ENCODE measurements at regions not wholly inside any gene's neighbourhood (a gene's known extent, or its start where the extent isn't known, plus 50 kb on each side); places are given as distances from the start of the nearest gene placed in this dataset.
"Not testable (repeated sequence)": the region's sequence is repeated elsewhere in the genome, so short reads cannot be mapped to it uniquely, and the experiment has no call there.

DNA sequence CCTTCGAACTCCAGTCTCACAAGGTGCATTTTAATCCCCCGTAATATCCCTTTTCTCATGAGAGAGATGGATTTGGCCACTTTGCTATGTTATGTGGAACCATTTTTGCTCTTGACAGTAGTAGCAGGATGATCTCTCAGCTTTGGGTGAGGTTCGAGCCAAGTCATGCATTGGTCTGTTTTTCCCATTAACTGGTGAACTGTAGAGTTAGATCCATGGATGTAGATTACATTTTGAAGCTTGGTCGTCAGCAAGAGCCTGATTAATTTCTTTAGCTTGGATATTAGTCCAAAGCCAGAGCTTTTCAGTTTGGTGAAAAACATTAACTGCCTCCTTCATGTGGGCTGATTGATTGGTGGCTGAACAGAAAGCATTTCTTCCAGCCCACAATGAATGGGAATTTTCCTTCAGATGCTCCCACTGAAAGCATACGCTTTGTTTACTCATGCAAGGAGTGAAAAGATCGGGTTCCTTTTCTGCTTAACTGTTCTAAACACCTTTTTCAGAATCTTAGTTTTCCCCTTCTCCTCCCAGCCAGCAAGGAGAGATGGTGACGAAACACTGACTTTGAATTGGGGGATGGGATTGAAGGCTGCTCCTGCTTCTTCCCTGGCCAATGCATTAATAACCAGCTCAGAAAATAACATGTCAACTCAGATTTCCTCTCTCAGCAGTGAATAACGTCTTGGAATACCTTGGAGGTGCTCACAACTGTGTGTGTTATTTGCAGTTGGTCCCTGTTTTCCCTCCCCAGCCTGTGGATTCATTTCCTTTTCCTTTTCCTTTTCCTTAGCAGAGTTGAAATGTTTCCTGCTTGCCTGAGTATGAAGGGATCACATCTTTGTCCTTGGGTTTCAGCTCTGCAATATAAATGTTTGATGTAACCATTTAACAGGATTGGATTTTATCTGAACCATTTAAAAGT, 351.8 kb upstream of the FZD8 start:
- Histone ChIP-seq H3K4me1 (no peaks in the 10 kb centered on the region), H3K27ac (no peak overlapping the region), H3K36me3 (no peaks in the 10 kb centered on the region), H3K27me3 (no peaks in the 10 kb centered on the region), H3K4me3 (no peak overlapping the region), H3K9me3 (no peaks in the 10 kb centered on the region)
- TF ChIP-seq CTCF (IDR thresholded peaks at IDR 0.05): no peak
- no peak for TF ChIP-seq POLR2AphosphoS5 (IDR thresholded peaks at IDR 0.05)
- TF ChIP-seq POLR2A (IDR thresholded peaks at IDR 0.05): no peak
- no peak for TF ChIP-seq EP300 (IDR thresholded peaks at IDR 0.05)
- DNase-seq (no peak), ATAC-seq (ENCODE audit: low FRiP score in 2 of 2) (no peak)
- WGBS, 2 donors: 51 to 61% methylated on average over 8 of the region's 8 CpGs

GRCh38 chr10:35992107-35992506, 350.0 kb upstream of the FZD8 start:
- no peak for DNase-seq

DNA sequence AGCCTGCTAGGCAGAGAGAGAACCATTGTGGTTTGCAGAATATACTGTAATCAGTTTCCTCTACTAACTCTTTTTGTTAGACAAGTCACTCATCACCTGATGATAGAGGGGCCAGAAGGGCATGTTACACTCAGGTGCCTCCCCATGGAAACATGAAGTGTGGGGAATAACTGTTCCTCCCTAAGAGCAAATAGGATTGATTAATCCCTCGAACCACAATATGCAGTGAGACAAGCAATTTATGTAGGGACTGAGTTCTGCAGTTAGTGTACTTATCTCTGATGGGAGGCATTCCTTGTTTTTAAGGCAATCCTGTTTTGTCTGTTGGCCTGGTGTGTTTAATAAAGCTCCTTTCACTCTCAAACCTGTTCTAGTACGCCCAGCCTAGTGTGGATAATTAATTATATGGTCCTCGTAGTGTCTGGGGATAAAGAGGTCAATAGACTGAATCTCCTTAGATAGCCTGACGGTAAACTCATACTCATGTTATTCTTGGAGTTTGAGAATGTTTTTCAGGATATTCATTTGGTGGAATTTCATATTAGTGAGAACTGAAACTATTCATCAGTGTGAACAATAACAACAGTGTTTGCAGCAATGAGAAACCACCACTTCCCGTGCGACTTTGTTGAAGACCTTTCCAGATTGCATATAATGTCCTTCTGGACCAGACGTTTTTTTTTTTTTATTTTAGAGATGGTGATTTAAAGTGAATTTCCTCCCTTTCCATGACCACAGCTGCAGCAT, 344.8 kb upstream of the FZD8 start:
- H3K4me1 ChIP-seq: no peaks in the 10 kb centered on the region
- no peak for TF ChIP-seq POLR2AphosphoS5 (IDR thresholded peaks at IDR 0.05)
- no peak for TF ChIP-seq POLR2A (IDR thresholded peaks at IDR 0.05)
- WGBS, 2 donors: 63 to 66% methylated on average over 7 of the region's 7 CpGs
- no peaks in the 10 kb centered on the region for H3K9me3 ChIP-seq
- ATAC-seq (ENCODE audit: low FRiP score in 2 of 2) (no peak), DNase-seq (no peak)
- H3K36me3 ChIP-seq: no peaks in the 10 kb centered on the region
- no peak overlapping the region for H3K4me3 ChIP-seq
- H3K27ac ChIP-seq: no peak overlapping the region
- no peaks in the 10 kb centered on the region for H3K27me3 ChIP-seq

More at GRCh38 chr10:35992107-35992506, 350.0 kb upstream of the FZD8 start:
- H3K4me3 ChIP-seq: no peak overlapping the region
- no peaks in the 10 kb centered on the region for H3K36me3 ChIP-seq
- H3K9me3 ChIP-seq: no peaks in the 10 kb centered on the region
- TF ChIP-seq CTCF (IDR thresholded peaks at IDR 0.05) (no peak), POLR2A (IDR thresholded peaks at IDR 0.05) (no peak), EP300 (IDR thresholded peaks at IDR 0.05) (no peak), POLR2AphosphoS5 (IDR thresholded peaks at IDR 0.05) (no peak)
- H3K4me1 ChIP-seq: no peaks in the 10 kb centered on the region
- no peak for ATAC-seq (ENCODE audit: low FRiP score in 2 of 2)
- H3K27ac ChIP-seq: no peak overlapping the region
- no peaks in the 10 kb centered on the region for H3K27me3 ChIP-seq

GRCh38 chr10:35979116-35979515, 337.0 kb upstream of the FZD8 start:
- no peaks in the 10 kb centered on the region for H3K36me3 ChIP-seq
- no peak for ATAC-seq (ENCODE audit: low FRiP score in 2 of 2)
- no peak for DNase-seq
- 57 to 75% methylated on average over 2 of the region's 2 CpGs for WGBS, 2 donors
- no peaks in the 10 kb centered on the region for H3K9me3 ChIP-seq
- TF ChIP-seq CTCF (IDR thresholded peaks at IDR 0.05) (no peak), EP300 (IDR thresholded peaks at IDR 0.05) (no peak), POLR2AphosphoS5 (IDR thresholded peaks at IDR 0.05) (no peak), POLR2A (IDR thresholded peaks at IDR 0.05) (no peak)
- no peaks in the 10 kb centered on the region for H3K4me1 ChIP-seq
- no peaks in the 10 kb centered on the region for H3K27me3 ChIP-seq
- no peak overlapping the region for H3K4me3 ChIP-seq
- H3K27ac ChIP-seq: no peak overlapping the region

DNA sequence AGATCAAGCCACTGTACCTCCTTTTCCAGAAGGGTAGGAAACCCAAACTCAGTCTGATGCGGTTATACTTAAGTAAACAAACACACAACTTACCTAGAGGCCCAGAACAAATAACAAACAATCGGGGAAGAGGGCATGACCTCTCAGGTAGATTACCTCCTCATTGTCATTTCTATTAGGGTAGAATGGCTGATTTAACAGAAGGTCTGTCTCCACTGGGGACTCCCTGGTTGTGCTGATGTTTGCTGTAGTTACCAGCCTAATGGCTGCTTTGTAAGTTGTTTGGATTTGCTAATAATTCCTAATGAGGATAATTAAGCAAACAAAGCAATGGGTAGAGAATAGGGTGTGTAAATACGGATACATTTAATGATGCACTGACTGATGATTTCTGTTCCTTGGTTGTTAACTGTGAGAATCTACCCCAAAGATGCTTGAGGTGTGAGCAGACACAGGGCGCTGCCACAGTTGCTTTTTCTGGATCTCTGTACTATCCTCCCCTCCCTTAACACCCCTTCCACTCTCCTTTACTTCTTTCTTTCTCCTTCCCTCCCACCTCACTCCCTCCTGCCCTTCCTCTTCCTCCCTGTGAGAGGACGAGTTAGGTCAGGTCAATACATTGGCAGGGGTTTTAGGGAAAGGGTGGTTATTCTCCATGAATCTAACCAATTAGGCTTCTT, 332.0 kb upstream of the FZD8 start:
- 63 to 64% methylated on average over 5 of the region's 5 CpGs for WGBS, 2 donors
- not testable (repeated sequence) for H3K9me3 ChIP-seq; H3K4me3 ChIP-seq; H3K4me1 ChIP-seq; H3K27ac ChIP-seq; DNase-seq; H3K36me3 ChIP-seq; ATAC-seq (ENCODE audit: low FRiP score in 2 of 2); H3K27me3 ChIP-seq

Data from upper lobe of left lung (tissue), 6 donors.